Gastroesophageal sphincter (tissue), 4 donors: ENCODE measurements at regions not wholly inside any gene's neighbourhood (a gene's known extent, or its start where the extent isn't known, plus 50 kb on each side); places are given as distances from the start of the nearest gene placed in this dataset.

Source experiments
- ATAC-seq: fragments of 150-250 bp; one replicate; pipeline ENCODE4 v1.9.1; 2016; ENCODE audit warnings: mild to moderate bottlenecking, moderate library complexity
- H3K27ac ChIP-seq, 4 donors: fragments of 200-600 bp; sonication (generic) in 3 of 4; 1 replicate in 3 of 4; 2 replicates in 1 of 4; pipeline ENCODE4 v1.5.1; 2016 to 2019
- H3K27me3 ChIP-seq: fragments of 200-600 bp; sonication (generic); one replicate; pipeline ENCODE4 v1.5.1; 2019
- H3K36me3 ChIP-seq, 2 donors: fragments of 200-600 bp; sonication (generic); one replicate each; pipeline ENCODE4 v1.5.1; 2019; ENCODE audit warnings: control low read depth in 1 of 2
- H3K4me1 ChIP-seq, 3 donors: fragments of 200-600 bp; sonication (generic); 1 replicate in 2 of 3; 2 replicates in 1 of 3; pipeline ENCODE4 v1.5.1; 2016 to 2019; ENCODE audit warnings: control low read depth in 2 of 3
- H3K4me3 ChIP-seq, 2 donors: fragments of 200-600 bp; sonication (generic); one replicate each; pipeline ENCODE4 v1.5.1; 2019; ENCODE audit warnings: mild to moderate bottlenecking in 1 of 2, moderate library complexity in 1 of 2
- H3K9me3 ChIP-seq, 3 donors: fragments of 200-600 bp; sonication (generic); one replicate each; pipeline ENCODE4 v1.5.1; 2017 to 2019; ENCODE audit warnings: control low read depth in 2 of 3
- CTCF ChIP-seq, 4 experiments: fragments of 200-600 bp in 2 of 4; fragments of 450-650 bp in 2 of 4; sonication (generic) in 1 of 4; IDR thresholded peaks; one replicate each; pipeline ENCODE4 v1.5.1; 2017 to 2019; ENCODE audit warnings: antibody characterized with exemption in 4 of 4, mild to moderate bottlenecking in 2 of 4, moderate library complexity in 2 of 4
- EP300 ChIP-seq: sonication (generic); formaldehyde crosslinking; IDR thresholded peaks from one replicate; pipeline ENCODE4 v1.6.1; 2017; ENCODE audit warnings: antibody characterized with exemption, mild to moderate bottlenecking
- POLR2A ChIP-seq, 2 donors: fragments of 450-650 bp; IDR thresholded peaks; one replicate each; pipeline ENCODE4 v1.6.1; 2017; ENCODE audit warnings: antibody characterized with exemption in 2 of 2, mild to moderate bottlenecking in 2 of 2, moderate library complexity in 1 of 2
- POLR2AphosphoS5 ChIP-seq: sonication (generic); formaldehyde crosslinking; IDR thresholded peaks from one replicate; pipeline ENCODE4 v1.6.1; 2017; ENCODE audit warnings: antibody characterized with exemption
- WGBS, 2 donors: methylation state at CpG; one replicate each; pipeline ENCODE4 v1.1.5; 2018; ENCODE audit warnings: low coverage in 1 of 2; 5-methylcytosine and 5-hydroxymethylcytosine counted together

DNA sequence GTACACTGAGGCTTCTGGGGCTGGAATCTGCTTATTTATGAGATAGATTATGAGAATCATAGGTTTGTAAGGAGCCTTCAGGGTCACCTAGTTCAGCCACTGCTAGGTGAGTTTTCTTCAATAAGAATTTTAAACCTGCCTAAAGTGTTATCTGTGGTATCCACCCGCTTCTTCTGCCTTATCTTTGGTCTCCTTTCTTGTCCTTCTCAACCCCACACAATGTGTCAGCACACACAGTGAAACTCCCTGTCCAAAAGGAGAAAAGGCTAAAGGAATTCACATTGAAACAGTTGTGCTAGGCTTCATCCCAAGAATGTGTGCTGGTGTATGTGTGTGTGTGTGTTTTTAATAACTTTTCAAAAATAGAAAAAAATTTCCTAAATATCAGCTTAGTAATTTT is 259.3 kb upstream of the BTG1 start:
- ATAC-seq: no peak
- H3K4me3 ChIP-seq: no peak overlapping the region
- 91% methylated on average over 1 of the region's 1 CpG; no CpG with 5 or more reads in 1 of the 2 donors for WGBS, 2 donors
- no peaks in the 10 kb centered on the region for H3K36me3 ChIP-seq
- H3K4me1 ChIP-seq: no peaks in the 10 kb centered on the region
- H3K27me3 ChIP-seq: no peaks in the 10 kb centered on the region
- H3K27ac ChIP-seq: no peak overlapping the region
- TF ChIP-seq POLR2A (IDR thresholded peaks at IDR 0.05) (no peak), CTCF (IDR thresholded peaks at IDR 0.05) (no peak), EP300 (no peak), POLR2AphosphoS5 (no peak)
- no peaks in the 10 kb centered on the region for H3K9me3 ChIP-seq

DNA sequence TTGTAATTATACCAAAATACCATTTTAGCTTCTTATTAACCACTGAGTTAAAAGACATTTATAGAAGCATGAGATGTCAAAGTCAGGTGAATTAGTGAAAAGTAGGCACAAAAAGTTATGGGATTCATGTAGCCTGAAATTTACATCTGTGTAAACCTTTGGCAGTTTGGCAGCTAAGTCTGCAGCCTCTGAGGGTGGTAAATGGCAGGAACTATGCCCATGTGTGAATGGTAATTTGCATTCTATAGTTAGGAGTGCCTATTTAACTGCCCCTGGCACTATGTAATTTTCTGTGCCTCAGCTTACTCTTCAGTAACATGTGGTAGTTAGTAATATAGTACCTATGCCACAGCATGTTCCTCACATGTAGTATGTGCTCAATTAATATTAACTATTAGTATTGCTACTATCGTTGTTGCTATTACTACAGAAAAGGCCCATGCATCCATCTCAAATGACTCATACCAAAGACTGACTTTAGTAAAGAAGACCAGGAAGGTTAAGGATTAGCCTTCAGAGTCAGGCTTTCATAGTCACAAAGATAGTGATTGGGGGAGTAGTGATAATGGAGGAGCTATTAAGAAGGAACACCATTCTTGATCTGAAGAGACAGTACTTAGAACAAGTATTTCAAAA is 258.7 kb upstream of the BTG1 start:
- no peaks in the 10 kb centered on the region for H3K4me1 ChIP-seq
- ATAC-seq: no peak
- no peak overlapping the region for H3K4me3 ChIP-seq
- 78 to 100% methylated on average over 1 of the region's 1 CpG for WGBS, 2 donors
- no peaks in the 10 kb centered on the region for H3K9me3 ChIP-seq
- H3K27me3 ChIP-seq: no peaks in the 10 kb centered on the region
- no peak overlapping the region for H3K27ac ChIP-seq
- H3K36me3 ChIP-seq: no peaks in the 10 kb centered on the region
- TF ChIP-seq POLR2A (IDR thresholded peaks at IDR 0.05): no peak
- TF ChIP-seq CTCF (IDR thresholded peaks at IDR 0.05): no peak
- no peak for TF ChIP-seq POLR2AphosphoS5
- no peak for TF ChIP-seq EP300

DNA sequence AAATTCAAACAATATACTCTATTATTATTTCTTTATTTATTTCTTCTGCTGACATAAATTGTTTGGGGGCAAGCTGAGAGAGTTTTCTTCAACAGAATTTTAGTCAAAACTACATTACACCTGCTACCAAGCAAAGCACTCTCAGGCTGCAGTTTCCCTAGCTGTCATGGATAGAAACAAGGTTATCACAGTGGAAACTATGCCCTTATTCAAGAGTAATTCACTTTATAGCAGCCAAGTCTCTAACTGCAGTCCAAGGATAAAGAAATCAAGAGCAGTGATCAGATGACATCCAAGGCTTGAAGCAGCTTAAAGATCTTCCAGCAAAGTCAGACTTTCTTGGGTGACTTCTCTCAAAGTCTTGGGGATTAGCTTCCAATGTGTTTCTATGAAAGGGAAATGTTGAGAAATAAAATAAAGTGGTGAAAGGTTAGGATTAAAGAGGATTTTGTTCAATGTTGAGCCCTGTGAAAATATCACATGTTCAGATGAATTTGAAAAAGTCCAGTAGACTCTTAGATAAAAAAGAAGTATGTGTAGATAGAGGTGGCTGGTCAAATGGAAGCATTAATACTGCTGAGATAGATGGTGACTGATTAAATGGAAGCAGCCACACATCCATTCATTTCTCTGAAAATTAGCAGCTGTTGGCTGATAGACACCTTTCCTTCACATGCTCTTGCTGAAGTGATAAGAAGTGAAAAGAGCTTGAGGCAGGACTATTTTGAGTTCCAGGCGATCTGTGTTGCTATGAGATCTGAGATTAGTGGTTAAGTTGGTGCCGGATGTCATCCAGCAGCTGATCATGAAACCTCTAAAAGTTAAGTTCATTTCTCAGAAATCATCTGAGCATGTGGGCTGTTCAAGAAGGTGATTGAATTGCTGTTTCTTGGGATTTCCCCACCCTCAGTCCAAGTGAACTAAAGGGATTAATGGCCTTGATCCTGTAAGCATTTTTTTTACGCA is 257.8 kb upstream of the BTG1 start:
- H3K36me3 ChIP-seq: no peaks in the 10 kb centered on the region
- ATAC-seq: no peak
- WGBS, 2 donors: 90 to 100% methylated on average over 2 to 3 of the region's 3 CpGs
- H3K4me3 ChIP-seq: no peak overlapping the region
- H3K27ac ChIP-seq: no peak overlapping the region
- TF ChIP-seq POLR2AphosphoS5: no peak
- no peak for TF ChIP-seq EP300
- TF ChIP-seq POLR2A (IDR thresholded peaks at IDR 0.05): no peak
- no peak for TF ChIP-seq CTCF (IDR thresholded peaks at IDR 0.05)
- H3K9me3 ChIP-seq: no peaks in the 10 kb centered on the region
- no peaks in the 10 kb centered on the region for H3K4me1 ChIP-seq
- H3K27me3 ChIP-seq: no peaks in the 10 kb centered on the region

DNA sequence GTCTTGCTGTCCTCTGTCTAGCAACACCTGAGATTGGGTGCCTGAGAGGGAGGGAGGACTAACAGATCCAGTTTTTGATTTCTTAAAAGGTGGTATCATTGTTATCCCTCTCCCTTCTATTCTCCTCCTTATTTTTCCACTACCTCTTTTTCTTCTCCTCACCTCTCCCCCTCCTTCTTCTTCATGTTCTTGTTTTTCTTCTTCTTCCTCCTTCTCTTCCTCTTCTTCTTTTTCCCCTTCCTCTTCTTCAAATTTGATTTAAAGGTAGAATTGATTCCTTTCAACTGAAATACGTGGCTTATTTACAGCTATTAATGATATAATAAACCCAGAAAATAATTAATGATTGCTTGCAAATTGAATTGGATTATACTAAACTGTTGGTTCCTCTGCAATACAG is 256.8 kb upstream of the BTG1 start:
- H3K4me1 ChIP-seq: no peaks in the 10 kb centered on the region
- 55 to 88% methylated on average over 1 of the region's 1 CpG for WGBS, 2 donors

More for the DNA sequence above, 256.8 kb upstream of the BTG1 start:
- Histone ChIP-seq H3K27ac (no peak overlapping the region), H3K27me3 (no peaks in the 10 kb centered on the region), H3K4me3 (no peak overlapping the region), H3K36me3 (no peaks in the 10 kb centered on the region), H3K9me3 (no peaks in the 10 kb centered on the region)
- TF ChIP-seq POLR2AphosphoS5 (no peak), POLR2A (IDR thresholded peaks at IDR 0.05) (no peak), EP300 (no peak), CTCF (IDR thresholded peaks at IDR 0.05) (no peak)
- no peak for ATAC-seq
